ENCODE measurements at regions not wholly inside any gene's neighbourhood (a gene's known extent, or its start where the extent isn't known, plus 50 kb on each side); places are given as distances from the start of the nearest gene placed in this dataset.
"Not testable (repeated sequence)": the region's sequence is repeated elsewhere in the genome, so short reads cannot be mapped to it uniquely, and the experiment has no call there.

GRCh38 chr1:38658883-38659282 lies 200.7 kb downstream of the RRAGC start:
- DNase-seq = no peak

GRCh38 chr1:38657873-38658272 lies 201.7 kb downstream of the RRAGC start:
- DNase-seq = no peak

- no peak for DNase-seq
These were observed 202.2 kb downstream of the RRAGC start for GRCh38 chr1:38657207-38657840.

DNA sequence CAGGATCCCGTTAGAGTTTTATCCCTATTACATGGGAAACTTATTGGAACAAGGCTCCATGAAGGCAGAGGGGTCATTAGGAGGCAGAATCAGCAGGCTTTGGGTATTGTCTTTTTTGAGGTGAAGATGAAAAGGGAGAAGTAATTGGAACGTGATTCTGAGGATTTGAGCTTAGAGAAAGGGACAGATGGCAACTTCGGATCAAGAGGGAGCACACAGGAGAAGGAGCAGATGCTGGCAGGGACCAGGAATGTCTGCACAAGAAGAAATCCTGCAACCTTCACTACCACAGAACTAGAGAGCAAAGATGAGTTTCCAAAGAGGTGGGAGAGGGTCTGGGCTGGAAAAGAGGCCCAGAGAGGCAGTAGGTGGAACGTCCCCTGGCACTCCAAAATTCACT lies 202.8 kb downstream of the RRAGC start:
- DNase-seq = no peak

GRCh38 chr1:38652217-38652616 lies 207.4 kb downstream of the RRAGC start:
- DNase-seq = no peak

DNA sequence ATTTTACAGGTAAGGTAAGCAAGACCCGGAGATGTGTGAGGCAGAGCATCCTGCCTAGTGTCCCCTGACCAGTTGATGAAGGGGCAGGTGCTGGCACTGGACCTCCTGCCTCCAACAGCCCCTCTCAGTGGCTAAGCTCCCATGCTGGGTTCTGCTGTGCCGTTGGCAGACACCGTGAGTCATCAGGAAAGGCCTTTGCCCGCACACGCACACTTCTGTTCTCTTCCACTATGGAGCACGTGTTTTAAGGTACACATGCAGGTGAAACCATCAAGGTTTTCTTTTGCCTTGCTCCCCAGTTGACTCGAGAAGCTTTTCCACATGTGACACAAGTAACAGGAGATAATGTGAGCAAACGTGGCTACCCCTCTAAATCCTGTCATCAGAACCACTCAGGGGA lies 207.9 kb downstream of the RRAGC start:
- no peak for DNase-seq

- DNase-seq = no peak
These were observed 211.2 kb downstream of the RRAGC start for GRCh38 chr1:38648417-38648816.

DNA sequence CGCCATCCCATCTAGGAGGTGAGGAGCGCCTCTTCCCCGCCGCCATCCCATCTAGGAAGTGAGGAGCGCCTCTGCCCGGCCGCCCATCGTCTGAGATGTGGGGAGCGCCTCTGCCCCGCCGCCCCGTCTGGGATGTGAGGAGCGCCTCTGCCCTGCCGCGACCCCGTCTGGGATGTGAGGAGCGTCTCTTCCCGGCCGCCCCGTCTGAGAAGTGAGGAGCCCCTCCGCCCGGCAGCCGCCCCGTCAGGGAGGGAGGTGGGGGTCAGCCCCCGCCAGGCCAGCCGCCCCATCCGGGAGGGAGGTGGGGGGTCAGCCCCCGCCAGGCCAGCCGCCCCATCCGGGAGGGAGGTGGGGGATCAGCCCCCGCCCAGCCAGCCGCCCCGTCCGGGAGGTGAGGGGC lies 212.2 kb downstream of the RRAGC start:
- DNase-seq = not testable (repeated sequence)

- no peak for DNase-seq
These were observed 215.5 kb downstream of the RRAGC start for GRCh38 chr1:38644092-38644491.

DNA sequence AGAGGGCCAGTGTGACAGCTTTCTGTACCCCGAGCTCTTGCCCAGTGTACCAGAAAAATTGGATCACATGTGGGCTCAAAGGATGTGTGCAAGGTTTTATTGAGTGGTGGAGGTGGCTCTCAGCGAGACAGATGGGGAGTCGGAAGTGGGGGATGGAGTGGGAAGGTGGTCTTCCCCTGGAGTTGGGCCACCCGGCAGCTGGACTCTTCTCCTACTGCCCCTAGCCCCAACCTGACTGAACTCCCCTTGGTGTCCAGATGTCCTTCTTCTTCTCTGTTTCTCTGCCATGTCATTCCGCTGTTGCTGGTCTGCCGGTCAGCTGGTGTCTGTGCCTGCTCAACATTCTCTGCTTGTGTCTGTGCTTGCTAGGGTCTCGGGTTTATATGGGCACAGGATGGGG lies 217.9 kb downstream of the RRAGC start:
- no peak for DNase-seq

GRCh38 chr1:38640371-38640770 lies 219.2 kb downstream of the RRAGC start:
- no peak for DNase-seq

- no peak for DNase-seq
These were observed 231.3 kb downstream of the RRAGC start for GRCh38 chr1:38628241-38628640.

GRCh38 chr1:38625939-38626338 lies 233.6 kb downstream of the RRAGC start:
- DNase-seq = no peak

DNA sequence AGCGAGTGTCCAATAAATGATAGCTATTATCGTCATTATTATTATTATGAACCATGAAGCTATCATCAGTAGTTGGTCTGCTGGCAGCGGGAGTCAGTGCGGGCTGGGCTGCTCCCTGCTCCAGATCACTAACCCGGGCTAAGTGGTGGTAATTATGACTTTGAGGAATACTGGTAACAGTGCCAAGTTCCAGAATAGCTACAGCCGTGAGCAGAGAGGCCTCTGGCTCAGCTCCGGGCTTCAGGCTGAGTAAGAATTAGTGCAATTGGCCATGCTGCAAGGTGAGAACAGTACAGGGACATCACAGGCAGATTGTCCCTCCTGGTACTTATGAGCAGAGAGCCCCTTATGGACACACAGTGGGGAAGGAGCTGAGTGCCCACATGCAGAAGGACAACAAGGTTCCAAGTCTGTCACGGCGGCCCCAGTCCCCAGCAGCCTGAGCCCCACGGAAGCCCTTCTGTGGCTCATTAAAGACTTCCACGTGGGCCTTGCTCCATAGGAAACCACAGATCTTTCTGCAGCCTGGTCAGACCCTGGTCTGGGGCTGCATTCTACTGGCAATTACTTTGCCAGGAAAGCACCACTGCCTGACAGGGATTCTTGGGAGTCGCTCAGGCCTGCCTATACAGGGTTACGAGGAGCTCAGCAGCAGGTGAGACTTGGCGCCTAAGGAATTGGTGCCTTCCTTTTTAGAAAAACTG lies 235.1 kb downstream of the RRAGC start:
- no peak for DNase-seq

GRCh38 chr1:38623529-38623928 lies 236.0 kb downstream of the RRAGC start:
- DNase-seq = no peak

- DNase-seq = no peak
These were observed 237.4 kb downstream of the RRAGC start for GRCh38 chr1:38622197-38622596.

DNA sequence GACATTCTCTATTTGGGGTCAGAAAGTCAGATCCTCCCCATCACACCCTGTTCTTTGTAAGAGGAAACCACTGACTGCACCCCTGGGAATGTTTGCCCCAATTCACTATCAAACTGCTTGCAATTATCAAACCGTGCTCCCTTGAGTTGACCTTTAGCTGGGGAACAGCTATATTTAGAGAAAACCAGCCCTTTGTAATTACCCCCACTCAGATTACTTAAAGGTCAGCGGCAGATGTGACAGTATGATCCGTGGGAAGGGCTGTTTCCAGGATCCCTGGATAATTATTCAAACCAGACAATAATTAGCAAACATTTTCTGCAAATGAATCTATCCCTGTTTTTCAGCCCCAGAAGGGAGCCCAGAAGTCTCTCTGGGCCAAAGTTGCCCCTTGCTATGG lies 242.7 kb downstream of the RRAGC start:
- DNase-seq = no peak

- no peak for DNase-seq
These were observed 243.9 kb downstream of the RRAGC start for GRCh38 chr1:38615680-38616079.

GRCh38 chr1:38614861-38615260 lies 244.7 kb downstream of the RRAGC start:
- DNase-seq = no peak

DNA sequence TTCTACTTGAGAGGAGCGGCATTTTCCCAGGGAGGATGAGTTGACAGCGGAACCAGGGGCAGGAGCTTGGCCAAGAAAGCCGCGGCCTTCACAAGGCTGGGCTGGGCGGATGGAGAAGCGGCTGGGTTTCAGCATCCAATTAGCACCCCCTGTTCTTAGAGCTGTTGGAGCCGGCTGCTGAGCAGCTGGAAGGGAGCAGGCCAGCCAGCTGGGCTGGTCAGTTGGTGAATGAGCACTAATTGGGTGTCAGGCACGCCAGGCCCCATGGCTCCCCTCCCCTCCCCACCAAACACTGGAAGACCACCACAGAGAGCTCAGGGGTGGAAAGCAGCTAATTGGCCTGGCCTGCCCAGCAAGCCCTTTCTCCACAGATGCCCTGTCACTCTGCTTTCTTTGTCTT lies 245.6 kb downstream of the RRAGC start:
- no peak for DNase-seq

DNA sequence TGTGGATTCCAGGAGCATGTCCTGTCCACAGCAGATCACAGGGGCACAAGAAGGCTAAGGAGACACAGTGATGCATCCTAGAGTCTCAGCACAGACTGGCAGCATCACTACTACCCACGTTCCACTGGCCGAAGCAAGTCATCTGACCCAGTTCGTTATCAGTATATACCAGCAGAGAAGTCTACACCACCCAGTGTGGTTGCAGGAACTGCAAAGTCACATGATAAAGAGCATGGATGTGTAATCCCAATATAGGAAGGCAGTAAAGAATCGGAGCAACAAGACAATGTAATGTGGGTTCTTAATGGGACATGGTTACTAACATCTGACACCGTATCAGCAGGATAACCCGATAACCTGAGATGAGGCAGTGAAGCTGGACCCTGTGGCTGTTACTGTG lies 246.6 kb downstream of the RRAGC start:
- DNase-seq = no peak

- no peak for DNase-seq
These were observed 247.8 kb downstream of the RRAGC start for GRCh38 chr1:38611664-38612211.

- no peak for DNase-seq
These were observed 250.2 kb downstream of the RRAGC start for GRCh38 chr1:38609166-38610025.
